Fibroblast of lung (primary cell): ENCODE measurements at regions not wholly inside any gene's neighbourhood (a gene's known extent, or its start where the extent isn't known, plus 50 kb on each side); places are given as distances from the start of the nearest gene placed in this dataset.

Experiments
- EZH2 ChIP-seq: IDR thresholded peaks from 2 replicates; pipeline ENCODE4 v1.5.1; 2012; ENCODE audit warnings: low read length, control low read depth, mild to moderate bottlenecking; ENCODE audit errors: missing control alignments
- TF ChIP-seq, protein P1 (sequence below), 2 donors: IDR thresholded peaks in 1 of 2; conservative IDR thresholded peaks in 1 of 2; 1 replicate in 1 of 2; 2 replicates in 1 of 2; pipeline ENCODE4 v1.5.1; 2011 to 2012; ENCODE audit warnings: low read length in 2 of 2, control low read depth in 1 of 2, inconsistent platforms in 1 of 2, low read depth in 1 of 2, mild to moderate bottlenecking in 1 of 2

DNA sequence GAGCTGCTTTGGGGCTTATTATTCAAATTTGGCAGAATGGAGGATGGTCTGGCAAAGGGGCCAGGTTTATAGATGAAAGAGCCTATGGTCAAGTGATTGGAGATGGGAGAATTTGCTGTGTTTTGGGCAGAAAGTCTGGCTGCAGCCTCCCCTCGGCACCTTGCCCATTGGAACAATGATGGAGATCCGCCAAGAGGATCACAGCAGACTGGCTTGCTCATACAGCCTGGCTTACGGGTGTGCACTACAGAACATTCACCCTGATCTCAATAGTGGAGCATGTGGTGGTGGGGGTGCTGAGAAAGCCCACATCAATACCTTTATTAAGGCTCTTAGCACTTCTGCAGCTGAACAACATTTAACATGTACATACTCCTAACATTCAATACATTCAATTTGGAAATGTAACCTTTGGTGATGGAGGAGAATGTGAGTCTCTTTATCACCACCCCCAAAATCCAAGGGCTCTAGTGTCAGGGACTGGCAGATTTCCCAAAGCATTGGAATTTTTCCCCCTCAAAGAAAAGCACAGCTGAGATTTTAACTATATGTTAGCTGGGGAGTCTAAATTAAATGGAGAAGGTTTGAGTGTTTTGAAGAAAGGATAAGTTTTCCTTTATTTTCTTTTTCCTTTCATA, 118.4 kb upstream of the TMC3 start:
- TF ChIP-seq, protein P1, sequence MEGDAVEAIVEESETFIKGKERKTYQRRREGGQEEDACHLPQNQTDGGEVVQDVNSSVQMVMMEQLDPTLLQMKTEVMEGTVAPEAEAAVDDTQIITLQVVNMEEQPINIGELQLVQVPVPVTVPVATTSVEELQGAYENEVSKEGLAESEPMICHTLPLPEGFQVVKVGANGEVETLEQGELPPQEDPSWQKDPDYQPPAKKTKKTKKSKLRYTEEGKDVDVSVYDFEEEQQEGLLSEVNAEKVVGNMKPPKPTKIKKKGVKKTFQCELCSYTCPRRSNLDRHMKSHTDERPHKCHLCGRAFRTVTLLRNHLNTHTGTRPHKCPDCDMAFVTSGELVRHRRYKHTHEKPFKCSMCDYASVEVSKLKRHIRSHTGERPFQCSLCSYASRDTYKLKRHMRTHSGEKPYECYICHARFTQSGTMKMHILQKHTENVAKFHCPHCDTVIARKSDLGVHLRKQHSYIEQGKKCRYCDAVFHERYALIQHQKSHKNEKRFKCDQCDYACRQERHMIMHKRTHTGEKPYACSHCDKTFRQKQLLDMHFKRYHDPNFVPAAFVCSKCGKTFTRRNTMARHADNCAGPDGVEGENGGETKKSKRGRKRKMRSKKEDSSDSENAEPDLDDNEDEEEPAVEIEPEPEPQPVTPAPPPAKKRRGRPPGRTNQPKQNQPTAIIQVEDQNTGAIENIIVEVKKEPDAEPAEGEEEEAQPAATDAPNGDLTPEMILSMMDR (conservative IDR thresholded peaks at IDR 0.05 in 1 of 2, IDR thresholded peaks at IDR 0.05 in 1 of 2; ENCODE audit: low read depth in 1 of 2, low read length in 2 of 2): no peak
- no peak for TF ChIP-seq EZH2
